OCI-LY7 (cell line): ENCODE measurements at regions not wholly inside any gene's neighbourhood (a gene's known extent, or its start where the extent isn't known, plus 50 kb on each side); places are given as distances from the start of the nearest gene placed in this dataset.

Experiments used
- EZH2phosphoT487 ChIP-seq: fragments of 200-600 bp; sonication (generic); IDR thresholded peaks from 2 replicates; pipeline ENCODE4 v1.6.1; 2018; ENCODE audit warnings: low read depth, borderline replicate concordance, mild to moderate bottlenecking, mixed run types, antibody characterized with exemption, low read length, moderate library complexity, mixed read lengths
- TF ChIP-seq, protein P1 (sequence below): fragments of 200-600 bp; sonication (generic); conservative IDR thresholded peaks from 2 replicates; pipeline ENCODE4 v1.5.1; 2014; ENCODE audit warnings: mild to moderate bottlenecking, antibody characterized with exemption, low read length, moderate library complexity, mixed read lengths

- TF ChIP-seq, protein P1, sequence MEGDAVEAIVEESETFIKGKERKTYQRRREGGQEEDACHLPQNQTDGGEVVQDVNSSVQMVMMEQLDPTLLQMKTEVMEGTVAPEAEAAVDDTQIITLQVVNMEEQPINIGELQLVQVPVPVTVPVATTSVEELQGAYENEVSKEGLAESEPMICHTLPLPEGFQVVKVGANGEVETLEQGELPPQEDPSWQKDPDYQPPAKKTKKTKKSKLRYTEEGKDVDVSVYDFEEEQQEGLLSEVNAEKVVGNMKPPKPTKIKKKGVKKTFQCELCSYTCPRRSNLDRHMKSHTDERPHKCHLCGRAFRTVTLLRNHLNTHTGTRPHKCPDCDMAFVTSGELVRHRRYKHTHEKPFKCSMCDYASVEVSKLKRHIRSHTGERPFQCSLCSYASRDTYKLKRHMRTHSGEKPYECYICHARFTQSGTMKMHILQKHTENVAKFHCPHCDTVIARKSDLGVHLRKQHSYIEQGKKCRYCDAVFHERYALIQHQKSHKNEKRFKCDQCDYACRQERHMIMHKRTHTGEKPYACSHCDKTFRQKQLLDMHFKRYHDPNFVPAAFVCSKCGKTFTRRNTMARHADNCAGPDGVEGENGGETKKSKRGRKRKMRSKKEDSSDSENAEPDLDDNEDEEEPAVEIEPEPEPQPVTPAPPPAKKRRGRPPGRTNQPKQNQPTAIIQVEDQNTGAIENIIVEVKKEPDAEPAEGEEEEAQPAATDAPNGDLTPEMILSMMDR = no peak
- no peak for TF ChIP-seq EZH2phosphoT487
Measured at GRCh38 chr5:111598996-111599395, 86.7 kb upstream of the STARD4 start.
